ENCODE measurements at regions not wholly inside any gene's neighbourhood (a gene's known extent, or its start where the extent isn't known, plus 50 kb on each side); places are given as distances from the start of the nearest gene placed in this dataset.
"Not testable (repeated sequence)": the region's sequence is repeated elsewhere in the genome, so short reads cannot be mapped to it uniquely, and the experiment has no call there.

DNA sequence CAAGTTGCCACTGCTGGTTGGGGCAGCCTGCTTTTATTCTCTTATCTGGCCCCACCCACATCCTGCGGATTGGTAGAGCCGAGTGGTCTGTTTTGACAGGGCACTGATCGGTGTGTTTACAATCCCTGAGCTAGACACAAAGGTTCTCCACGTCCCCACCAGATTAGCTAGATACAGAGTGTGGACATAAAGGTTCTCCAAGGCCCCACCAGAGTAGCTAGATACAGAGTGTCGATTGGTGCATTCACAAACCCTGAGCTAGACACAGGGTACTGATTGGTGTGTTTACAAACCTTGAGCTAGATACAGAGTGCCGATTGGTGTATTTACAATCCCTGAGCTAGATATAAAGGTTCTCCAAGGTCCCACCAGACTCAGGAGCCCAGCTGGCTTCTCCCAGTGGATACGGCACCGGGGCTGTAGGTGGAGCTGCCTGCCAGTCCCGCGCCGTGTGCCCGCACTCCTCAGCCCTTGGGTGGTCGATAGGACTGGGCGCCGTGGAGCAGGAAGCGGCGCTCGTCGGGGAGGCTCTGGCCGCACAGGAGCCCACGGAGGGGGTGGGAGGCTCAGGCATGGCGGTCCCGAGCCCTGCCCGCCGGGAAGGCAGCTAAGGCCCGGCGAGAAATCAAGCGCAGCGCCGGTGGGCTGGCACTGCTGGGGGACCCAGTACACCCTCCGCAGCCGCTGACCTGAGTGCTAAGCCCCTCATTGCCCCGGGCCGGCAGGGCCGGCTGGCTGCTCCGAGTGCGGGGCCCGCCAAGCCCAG is 157.8 kb upstream of the PPP1R3A start:
- not testable (repeated sequence) for DNase-seq

DNA sequence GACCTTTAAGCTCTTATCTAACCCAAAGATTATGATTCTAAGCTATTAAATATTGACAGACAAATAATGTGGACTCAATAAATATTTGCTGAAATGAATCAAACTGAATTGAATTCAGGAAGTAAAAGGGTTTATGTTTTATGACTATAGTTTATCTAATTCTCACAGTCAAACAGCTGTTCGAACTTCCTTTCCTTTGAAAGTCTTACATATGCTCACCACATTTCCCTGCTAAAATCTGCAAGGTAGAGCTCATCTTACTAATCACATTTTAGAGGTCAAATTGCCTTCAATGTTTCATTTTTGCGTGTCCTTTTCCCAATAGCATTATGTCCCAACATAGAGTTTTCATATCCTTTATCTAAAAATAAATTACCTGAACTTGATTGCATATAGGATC is 154.9 kb upstream of the PPP1R3A start:
- no peak for DNase-seq

DNA sequence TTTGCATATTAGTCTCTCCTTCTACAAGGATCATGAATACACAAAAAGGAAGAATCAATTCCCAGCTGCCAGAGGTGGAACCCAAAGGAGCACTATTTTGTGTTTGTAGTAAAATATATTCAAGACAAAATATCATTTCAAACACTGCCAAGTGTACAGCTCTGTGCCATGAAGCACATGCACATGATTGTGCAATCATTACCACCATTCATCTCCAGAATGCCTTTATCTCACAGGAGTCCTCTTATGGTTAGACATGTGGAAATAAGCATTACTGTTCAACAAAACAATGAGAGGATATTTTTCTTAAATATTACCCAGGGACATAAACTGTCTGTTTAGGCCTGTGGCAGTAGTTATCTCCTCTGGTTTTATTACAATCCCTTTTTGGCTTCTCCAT is 151.4 kb upstream of the PPP1R3A start:
- no peak for DNase-seq

DNA sequence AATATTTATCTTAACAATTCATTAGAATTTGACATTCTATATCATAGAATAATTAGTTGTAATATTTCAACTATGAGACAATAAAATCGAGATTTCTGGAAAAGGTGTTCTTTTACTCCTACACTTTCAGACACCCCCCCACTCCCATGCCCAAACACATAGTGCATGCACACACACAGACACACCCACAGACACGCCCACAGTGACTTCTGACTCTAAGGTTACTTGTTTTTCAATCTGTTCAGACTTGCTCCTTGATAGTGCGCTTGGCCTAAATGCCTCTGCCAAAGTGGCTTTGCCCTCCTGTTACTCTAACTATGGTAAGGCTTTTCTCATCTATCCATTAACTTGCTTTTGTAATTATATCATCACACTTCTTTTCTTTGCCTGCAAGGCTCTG is 144.0 kb upstream of the PPP1R3A start:
- no peak for DNase-seq

DNA sequence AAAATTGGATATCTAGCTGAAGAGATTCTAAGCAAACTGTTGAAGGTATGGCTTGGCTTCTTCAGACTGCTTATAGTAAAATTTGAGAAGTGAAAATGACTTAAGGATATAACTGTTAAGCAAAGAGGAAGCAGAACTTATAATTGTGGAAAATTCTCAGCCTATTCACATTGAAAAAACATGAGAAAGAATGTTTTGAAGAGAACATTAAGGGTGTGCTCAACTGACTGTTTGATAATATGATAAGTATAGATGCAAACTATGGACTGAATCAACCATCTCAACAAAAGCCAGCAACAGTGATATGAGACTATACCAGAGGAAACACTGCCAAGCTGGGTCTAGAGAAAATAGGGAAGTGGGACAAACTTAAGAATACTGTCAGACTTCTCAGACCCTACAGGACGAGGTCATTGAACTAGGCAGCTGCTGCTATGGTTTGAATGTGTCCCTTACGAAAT is 133.1 kb upstream of the PPP1R3A start:
- no peak for DNase-seq

DNA sequence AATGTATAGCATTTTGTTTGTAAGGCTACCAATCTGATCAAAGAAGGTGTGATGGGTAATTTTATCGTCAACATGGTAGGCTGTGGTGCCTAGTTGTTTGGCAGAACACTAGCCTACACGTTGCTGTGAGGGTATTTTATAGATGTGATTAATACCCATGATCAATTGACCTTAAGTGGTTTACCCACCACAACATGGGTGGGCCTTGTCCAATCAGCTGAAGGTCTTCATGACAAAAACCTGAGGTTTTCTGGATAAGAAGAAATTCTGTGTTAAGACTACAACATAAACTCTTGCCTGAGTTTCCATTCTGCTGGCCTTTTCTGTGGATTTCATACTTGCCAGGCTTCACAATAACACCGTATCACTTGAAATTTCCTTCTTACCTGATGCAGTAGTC is 131.8 kb upstream of the PPP1R3A start:
- DNase-seq, result no peak

DNA sequence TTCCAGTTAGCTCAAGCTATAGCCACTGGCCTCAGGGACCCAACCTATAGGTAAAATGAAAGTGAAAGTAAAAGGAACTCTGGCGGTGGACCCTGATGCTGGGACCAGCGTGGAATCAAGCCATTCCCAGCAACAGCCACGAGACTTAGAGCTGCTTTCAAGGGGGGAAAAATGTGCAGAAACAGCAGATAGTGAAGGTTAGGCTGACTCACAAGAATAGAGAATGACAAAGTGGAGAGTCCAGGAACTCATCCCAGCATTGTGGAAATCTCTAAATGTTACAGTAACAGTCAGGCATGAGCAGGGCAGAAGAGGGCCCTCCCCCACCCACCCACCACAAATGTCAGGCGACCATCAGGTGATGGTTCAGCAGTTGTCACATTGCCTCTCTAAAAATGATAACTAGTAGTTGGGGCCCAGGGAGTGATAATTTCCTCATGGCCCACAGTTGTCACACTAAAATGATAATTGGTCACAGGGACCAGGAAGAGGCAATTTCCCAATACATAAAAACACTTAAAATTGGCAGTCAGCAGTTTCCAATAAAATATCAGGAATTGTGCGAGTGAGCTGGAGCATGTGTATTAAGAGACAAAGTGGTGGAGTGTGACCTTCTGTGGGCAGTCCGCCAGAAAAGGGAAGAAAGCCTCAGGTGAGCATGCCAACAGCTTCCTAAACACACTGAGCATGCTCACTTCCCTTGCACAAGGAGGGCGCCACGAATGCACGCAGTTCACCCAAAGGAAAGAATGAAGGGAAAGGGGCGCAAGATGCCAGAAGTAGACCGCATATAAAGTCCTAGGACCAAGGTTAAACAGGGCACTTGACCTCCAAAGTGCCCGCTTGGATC is 129.8 kb upstream of the PPP1R3A start:
- no peak for DNase-seq

DNA sequence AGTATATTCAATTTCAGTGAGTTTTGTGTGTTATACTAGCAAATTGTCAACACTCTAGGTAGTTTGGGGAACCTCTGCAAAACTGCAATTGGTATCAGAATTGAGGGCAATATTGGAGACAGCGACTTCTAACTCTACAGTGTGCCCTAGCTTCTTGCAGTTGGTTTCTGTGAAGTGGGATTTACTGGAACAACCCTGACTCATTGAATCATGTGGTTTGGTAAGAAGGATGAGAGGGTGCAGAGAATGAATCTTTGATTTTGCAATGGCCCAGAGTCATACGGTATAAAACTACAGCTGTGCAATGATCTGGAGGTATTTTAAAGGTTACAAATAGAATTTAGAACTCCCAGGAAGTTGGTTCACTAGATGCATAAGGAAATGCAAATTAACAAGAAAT is 129.1 kb upstream of the PPP1R3A start:
- DNase-seq, result no peak

DNA sequence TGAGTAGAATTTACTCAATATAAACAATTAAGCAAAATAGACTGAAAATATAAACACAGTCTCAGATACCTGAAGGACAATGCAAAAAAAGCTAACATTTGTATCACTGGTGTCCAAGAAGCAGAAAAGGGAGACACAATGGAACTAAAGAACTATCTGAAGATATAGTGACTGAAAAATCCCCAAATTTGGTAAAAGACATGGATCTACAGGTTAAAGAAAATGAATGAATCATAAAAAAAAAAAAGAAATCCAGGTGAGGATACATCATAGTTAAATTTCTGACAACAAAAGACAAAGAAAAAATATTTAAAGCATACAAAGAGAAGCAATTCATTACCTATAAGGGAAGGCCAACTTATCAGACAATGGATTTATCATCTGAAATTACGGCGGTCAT is 114.7 kb upstream of the PPP1R3A start:
- DNase-seq, result no peak

DNA sequence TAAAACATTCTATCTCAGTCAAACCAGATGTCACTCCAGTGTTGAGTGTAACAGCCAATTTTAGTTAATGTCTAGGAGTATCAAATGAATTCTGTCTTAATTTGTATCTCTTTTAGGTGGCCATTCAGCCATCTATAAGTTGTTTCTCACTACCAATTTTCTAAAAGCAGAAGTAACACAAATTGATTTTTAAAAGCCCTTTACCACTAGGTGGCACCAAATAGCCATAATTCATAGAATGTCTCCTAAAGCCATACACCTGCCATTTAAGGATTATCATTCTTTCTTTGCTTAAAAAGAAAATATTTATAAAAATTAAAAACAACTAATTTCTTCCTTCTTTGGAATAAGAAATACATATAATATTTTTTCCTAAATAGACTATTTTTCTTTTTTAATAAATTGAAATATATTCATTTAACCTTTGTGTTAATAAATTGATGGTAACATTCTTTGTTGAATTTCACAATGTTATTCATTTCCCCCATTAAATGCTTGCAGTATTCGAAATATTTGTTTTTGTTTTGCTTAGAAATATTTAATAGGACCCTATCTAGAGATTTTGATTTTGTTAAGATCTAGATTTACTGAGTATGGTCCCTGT is 107.8 kb upstream of the PPP1R3A start:
- peak; percentile 26 for DNase-seq

DNA sequence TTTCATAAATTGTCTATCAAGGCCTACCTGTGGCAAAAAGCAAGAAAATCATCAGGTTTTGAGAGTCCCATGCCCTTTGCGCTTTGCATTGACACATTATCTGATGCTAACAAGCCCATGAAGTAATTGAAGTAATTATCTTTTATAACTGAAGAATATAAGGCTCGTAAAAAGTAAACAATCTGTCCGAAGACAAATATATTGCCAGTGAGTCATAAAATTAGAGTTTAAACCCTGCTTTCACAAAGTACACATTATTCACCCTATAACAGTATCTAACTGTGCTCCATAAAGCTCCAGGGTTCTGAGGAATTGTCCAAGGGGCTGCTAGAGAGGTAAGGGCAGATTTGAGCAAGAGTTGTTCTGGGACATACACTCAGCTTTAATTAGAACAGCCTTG is 102.3 kb upstream of the PPP1R3A start:
- no peak for DNase-seq

DNA sequence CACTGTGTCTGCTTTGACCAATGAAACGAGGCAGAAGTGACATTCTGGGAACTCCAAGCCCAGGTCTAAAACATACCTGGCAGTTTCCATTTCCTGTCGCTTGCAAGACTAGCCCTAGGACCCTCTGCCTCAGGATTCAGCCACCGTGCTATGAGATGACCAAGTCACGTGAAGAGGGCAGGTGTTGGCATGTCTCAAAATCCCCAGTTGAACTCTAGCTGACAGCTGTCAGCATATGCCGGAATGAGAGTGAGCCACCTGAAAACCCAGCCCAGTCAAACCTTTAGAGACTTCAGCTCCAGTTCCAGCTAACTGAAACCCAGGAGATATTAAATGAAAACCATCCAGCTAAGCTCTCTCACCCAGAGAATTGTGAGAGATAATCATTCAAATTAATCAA is 89.9 kb upstream of the PPP1R3A start:
- no peak for DNase-seq

DNA sequence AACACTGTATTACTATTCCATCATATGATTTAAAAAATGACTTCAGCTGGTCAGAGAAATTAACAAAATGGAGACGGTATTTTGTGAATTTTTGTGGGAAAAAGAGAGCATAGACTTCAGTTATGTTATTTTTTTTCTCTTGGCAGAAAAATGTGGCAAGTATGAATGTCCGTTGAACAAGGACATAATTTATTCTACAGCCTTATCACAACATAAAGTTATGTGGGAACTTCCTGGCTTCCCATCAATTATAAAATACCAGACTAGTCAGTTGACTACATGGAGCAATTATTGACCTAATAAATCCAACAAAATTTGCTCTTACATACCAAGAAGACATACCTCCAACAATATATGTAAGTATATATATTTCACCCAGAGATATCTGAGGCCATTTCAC is 88.6 kb upstream of the PPP1R3A start:
- no peak for DNase-seq

DNA sequence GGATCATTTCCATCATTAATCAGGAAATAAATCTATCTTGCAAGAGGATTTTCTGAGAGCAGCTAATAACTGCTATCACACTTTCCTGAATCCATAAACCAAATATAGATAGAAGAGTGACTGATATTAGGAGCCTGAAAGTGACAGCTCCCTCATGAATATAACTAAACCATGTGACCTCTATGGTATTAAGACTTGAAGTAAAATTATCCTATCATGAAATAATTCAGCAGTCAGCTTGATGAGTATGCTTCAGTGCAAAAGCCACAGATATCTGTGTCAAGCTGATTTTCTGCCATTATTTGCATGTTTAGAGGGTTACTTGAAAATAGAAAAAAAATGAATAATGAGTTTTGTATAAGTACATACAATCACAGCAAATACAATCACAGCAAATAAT is 80.1 kb upstream of the PPP1R3A start:
- no peak for DNase-seq

DNA sequence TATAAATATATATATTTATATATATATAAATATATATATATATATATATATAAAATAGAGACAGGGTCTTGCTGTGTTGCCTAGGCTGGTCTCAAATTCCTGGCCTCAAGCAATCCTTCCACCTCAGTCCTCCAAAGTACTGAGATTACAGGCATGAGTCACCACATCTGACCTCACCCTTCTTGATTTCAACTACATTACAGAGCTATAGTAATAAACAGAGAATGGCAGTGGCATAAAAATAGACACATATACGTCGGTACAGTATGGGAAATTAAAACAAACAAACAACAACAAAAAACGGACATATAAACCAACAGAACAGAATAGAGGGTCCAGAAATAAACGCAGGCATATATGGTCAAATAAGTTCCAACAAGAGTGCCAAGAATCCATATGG is 77.6 kb upstream of the PPP1R3A start:
- DNase-seq, result no peak

DNA sequence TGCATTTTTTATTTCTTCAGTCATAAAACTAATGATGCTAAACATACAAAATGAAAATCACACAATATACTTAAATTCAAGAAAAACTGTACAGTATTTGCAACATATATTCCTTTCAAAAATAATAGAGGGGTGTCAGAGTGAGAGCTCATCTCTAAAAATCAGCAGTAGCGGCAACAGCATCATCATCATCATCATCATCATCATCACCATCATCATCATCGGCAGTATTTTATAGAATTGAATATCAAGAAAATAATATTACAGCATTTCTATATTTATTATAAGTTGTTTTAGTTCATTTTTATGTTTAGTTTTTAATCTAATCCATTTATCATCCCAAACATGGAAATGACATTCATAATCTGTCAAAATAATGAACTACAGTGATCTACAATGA is 67.4 kb upstream of the PPP1R3A start:
- DNase-seq, result no peak

DNA sequence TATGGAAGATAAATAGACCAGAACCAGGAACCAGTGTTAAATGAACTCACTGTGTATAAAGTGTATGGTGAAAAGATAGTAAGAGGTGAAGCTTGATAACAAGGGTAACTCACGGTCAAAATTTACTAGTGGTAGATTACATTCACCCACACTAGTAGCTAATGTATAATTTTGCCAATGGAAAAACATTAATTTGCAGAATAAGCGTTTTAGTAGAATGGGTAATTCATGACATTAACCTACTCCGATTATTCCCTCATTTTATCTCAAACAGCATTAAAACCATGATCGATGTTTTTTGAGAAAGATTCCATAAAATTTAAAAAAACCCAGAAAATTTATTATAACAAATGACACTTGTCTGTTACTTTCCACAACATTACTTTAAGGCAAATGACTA is 57.7 kb upstream of the PPP1R3A start:
- DNase-seq, result no peak

DNA sequence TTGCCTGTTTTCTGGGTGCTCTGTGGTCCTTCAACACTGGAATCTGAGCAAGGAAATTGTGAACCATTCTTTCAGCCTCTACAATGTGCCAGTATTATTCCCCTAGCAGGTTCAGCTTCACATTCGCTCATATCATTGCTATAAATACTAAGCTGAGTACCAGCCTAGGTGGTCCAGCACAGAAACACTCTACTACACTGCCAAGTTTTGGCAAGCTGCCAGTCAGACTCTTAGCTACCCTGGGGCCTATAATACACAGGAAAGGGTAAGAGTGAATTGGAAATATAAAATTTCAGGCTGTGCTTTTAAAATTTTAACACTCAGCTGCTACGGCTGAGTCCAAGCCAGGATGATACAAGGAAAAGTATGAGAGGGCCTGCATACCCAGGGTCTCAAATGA is 49.9 kb upstream of the PPP1R3A start:
- no peak for DNase-seq

Measured in amniotic stem cell (primary cell).